Endodermal cell (in vitro differentiated cells): ENCODE measurements at regions not wholly inside any gene's neighbourhood (a gene's known extent, or its start where the extent isn't known, plus 50 kb on each side); places are given as distances from the start of the nearest gene placed in this dataset.

ENCODE experiments used
- DNase-seq: peaks from one replicate; pipeline ENCODE4 v3.0.0-alpha.2; 2017
- H3K27ac ChIP-seq: 2 replicates; pipeline ENCODE4 v1.5.1; 2013; ENCODE audit warnings: mild to moderate bottlenecking, low read depth, low read length, moderate library complexity
- H3K27me3 ChIP-seq: 2 replicates; pipeline ENCODE4 v1.6.1; 2013; ENCODE audit warnings: mild to moderate bottlenecking, low read length, moderate library complexity; ENCODE audit not compliant: insufficient read depth, control insufficient read depth, poor library complexity, severe bottlenecking
- H3K36me3 ChIP-seq: 2 replicates; pipeline ENCODE4 v1.7.0; 2013; ENCODE audit warnings: mild to moderate bottlenecking, low read length, moderate library complexity; ENCODE audit not compliant: control insufficient read depth, insufficient read depth
- H3K4me1 ChIP-seq: one replicate; pipeline ENCODE4 v1.7.0; 2013; ENCODE audit warnings: low read length; ENCODE audit not compliant: control insufficient read depth, insufficient read depth
- H3K4me3 ChIP-seq: 2 replicates; pipeline ENCODE4 v1.5.1; 2013; ENCODE audit warnings: mild to moderate bottlenecking, low read length, moderate library complexity
- H3K9ac ChIP-seq: 2 replicates; pipeline ENCODE4 v1.6.1; 2013; ENCODE audit warnings: mild to moderate bottlenecking, low read length, moderate library complexity; ENCODE audit not compliant: poor library complexity, severe bottlenecking; ENCODE audit errors: extremely low read depth
- H3K9me3 ChIP-seq: 2 replicates; pipeline ENCODE4 v1.6.1; 2013; ENCODE audit warnings: mild to moderate bottlenecking, low read length, moderate library complexity; ENCODE audit not compliant: control insufficient read depth
- H3K27ac Mint-ChIP-seq: 2 replicates; pipeline ENCODE4 v1.8.0; 2020; ENCODE audit warnings: mixed read lengths
- H3K27me3 Mint-ChIP-seq: 2 replicates; pipeline ENCODE4 v1.8.0; 2021; ENCODE audit warnings: mild to moderate bottlenecking, mixed read lengths; ENCODE audit not compliant: insufficient read depth
- H3K36me3 Mint-ChIP-seq: 2 replicates; pipeline ENCODE4 v1.8.0; 2020; ENCODE audit warnings: low read depth, mixed read lengths
- H3K4me1 Mint-ChIP-seq: 2 replicates; pipeline ENCODE4 v1.8.0; 2020; ENCODE audit warnings: mixed read lengths
- H3K4me3 Mint-ChIP-seq: 2 replicates; pipeline ENCODE4 v1.8.0; 2020; ENCODE audit warnings: mild to moderate bottlenecking, moderate library complexity, mixed read lengths
- H3K9me3 Mint-ChIP-seq: 2 replicates; pipeline ENCODE4 v1.8.0; 2020; ENCODE audit warnings: mild to moderate bottlenecking, mixed read lengths
- WGBS, 2 experiments: methylation state at CpG; one replicate each; pipeline versions ENCODE4 v1.1.5 to v1.1.7; 2013; ENCODE audit warnings: missing lambda C conversion rate in 2 of 2, mixed read lengths in 1 of 2; ENCODE audit not compliant: insufficient coverage in 1 of 2, insufficient read length in 1 of 2; 5-methylcytosine and 5-hydroxymethylcytosine counted together
- TF ChIP-seq, protein P1 (sequence below): fragments of 200-600 bp; sonication (generic); conservative IDR thresholded peaks from 2 replicates; pipeline ENCODE4 v1.5.0; 2021; ENCODE audit warnings: antibody characterized with exemption, mild to moderate bottlenecking

DNA sequence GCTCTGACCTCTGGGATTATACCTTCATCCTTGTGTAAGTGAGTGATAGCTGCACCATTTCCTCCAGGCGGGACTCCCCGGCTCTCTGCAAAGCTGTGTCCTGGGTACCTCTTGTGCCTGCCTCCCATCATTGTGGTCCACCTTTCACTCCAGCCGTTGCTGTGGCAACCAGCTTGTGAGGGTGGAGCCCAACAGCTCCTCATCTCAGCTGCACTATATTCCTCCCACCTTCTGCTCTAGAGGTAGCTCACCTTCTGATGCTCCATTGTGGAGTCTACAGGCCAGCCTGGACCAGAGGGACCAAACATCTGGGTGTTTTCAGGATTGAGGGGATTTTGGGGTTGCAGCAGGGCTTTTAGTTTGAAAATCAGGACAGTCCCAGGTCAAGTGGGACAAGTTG, 708.2 kb downstream of the UQCRFS1 start:
- H3K4me3 Mint-ChIP-seq = no peak overlapping the region
- Histone ChIP-seq H3K4me1 (peaks cover 4% of the 10 kb centered on the region), H3K27me3 (no peaks in the 10 kb centered on the region), H3K36me3 (no peaks in the 10 kb centered on the region), H3K4me3 (no peak overlapping the region), H3K9ac (no peak overlapping the region), H3K27ac (no peak overlapping the region), H3K9me3 (no peaks in the 10 kb centered on the region)
- no peak for DNase-seq
- no peaks in the 10 kb centered on the region for H3K27me3 Mint-ChIP-seq
- TF ChIP-seq, protein P1, sequence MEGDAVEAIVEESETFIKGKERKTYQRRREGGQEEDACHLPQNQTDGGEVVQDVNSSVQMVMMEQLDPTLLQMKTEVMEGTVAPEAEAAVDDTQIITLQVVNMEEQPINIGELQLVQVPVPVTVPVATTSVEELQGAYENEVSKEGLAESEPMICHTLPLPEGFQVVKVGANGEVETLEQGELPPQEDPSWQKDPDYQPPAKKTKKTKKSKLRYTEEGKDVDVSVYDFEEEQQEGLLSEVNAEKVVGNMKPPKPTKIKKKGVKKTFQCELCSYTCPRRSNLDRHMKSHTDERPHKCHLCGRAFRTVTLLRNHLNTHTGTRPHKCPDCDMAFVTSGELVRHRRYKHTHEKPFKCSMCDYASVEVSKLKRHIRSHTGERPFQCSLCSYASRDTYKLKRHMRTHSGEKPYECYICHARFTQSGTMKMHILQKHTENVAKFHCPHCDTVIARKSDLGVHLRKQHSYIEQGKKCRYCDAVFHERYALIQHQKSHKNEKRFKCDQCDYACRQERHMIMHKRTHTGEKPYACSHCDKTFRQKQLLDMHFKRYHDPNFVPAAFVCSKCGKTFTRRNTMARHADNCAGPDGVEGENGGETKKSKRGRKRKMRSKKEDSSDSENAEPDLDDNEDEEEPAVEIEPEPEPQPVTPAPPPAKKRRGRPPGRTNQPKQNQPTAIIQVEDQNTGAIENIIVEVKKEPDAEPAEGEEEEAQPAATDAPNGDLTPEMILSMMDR = no peak
- 90% methylated on average over 3 of the region's 3 CpGs; no CpG with 5 or more reads in 1 of the 2 experiments for WGBS, 2 experiments
- H3K4me1 Mint-ChIP-seq = peaks cover 17% of the 10 kb centered on the region
- H3K27ac Mint-ChIP-seq = no peak overlapping the region
- no peaks in the 10 kb centered on the region for H3K9me3 Mint-ChIP-seq
- H3K36me3 Mint-ChIP-seq = no peaks in the 10 kb centered on the region

DNA sequence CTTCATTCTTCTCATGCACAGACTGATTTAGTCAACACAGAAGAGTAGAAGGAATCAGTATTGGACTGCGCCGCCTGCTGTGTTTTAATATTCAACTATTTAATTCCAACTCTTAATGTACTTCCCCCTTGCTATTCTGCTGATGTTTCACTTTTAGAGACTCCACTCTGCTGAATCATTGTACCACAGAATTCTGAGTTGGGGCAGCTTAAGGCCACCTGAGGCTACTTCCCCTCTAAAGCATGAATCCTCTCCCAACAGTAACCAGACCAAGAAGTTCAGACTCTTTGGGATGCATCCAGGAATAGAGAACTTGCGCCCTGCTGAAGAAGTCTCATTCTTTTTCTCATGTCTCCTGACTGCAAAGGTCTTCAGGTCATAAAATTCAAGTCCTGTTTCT, 708.8 kb downstream of the UQCRFS1 start:
- Mint-ChIP-seq H3K9me3 (no peaks in the 10 kb centered on the region), H3K36me3 (no peaks in the 10 kb centered on the region), H3K4me3 (no peak overlapping the region), H3K27ac (no peak overlapping the region), H3K4me1 (peaks cover 16% of the 10 kb centered on the region), H3K27me3 (no peaks in the 10 kb centered on the region)
- no peaks in the 10 kb centered on the region for H3K36me3 ChIP-seq
- no peaks in the 10 kb centered on the region for H3K9me3 ChIP-seq
- DNase-seq = no peak
- no peaks in the 10 kb centered on the region for H3K27me3 ChIP-seq
- no peak overlapping the region for H3K9ac ChIP-seq
- TF ChIP-seq, protein P1 = no peak
- no peak overlapping the region for H3K4me3 ChIP-seq
- WGBS, 2 experiments = 76 to 80% methylated on average over 2 to 3 of the region's 3 CpGs
- peaks cover 4% of the 10 kb centered on the region for H3K4me1 ChIP-seq
- H3K27ac ChIP-seq = no peak overlapping the region

DNA sequence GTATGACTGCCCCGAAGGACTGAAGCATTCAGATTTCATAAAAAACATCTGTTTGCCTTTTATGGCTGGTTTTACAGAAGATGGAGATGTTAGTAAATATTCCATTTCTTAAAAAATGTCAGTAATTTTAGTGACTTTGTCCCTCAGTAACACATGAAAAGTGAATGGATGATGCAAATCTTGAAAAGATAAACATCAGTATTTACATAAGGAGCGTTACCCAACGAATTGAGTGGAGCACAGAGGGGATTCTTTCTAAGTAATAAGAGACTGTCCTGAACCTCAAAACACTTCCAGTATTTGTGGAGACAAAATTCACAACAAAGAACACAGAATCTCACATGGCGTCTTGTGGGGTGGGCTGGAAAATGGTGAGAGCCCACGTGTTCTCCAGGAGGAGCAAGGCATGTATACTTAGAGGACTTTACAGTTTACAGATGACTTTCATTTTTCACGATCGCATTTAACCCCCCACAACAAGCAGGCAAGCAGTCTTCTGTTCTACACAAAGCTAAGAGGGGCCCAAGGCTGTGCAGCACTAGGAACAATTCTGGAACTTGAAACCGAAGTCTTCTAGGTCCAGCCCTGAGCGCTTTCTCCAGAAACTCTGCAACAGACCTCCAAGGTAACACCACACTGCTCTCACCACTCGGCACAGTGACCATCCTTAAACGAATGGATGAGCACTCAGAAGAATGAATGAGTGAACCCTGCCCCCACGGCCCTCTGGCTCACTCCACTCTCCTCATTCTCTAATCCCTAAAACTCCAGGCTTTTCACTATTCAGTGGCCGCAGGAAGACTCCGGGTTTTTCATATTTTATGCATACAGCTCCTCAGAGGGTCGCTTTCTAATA, 709.8 kb downstream of the UQCRFS1 start:
- H3K4me3 Mint-ChIP-seq = no peak overlapping the region
- H3K4me1 Mint-ChIP-seq = peaks cover 12% of the 10 kb centered on the region
- DNase-seq = no peak
- no peak overlapping the region for H3K27ac Mint-ChIP-seq
- H3K27me3 Mint-ChIP-seq = no peaks in the 10 kb centered on the region
- no peaks in the 10 kb centered on the region for H3K27me3 ChIP-seq
- H3K9me3 ChIP-seq = no peaks in the 10 kb centered on the region
- H3K9me3 Mint-ChIP-seq = no peaks in the 10 kb centered on the region
- no peaks in the 10 kb centered on the region for H3K36me3 ChIP-seq
- H3K4me1 ChIP-seq = peaks cover 4% of the 10 kb centered on the region
- H3K9ac ChIP-seq = no peak overlapping the region
- TF ChIP-seq, protein P1 = no peak
- H3K36me3 Mint-ChIP-seq = no peaks in the 10 kb centered on the region
- 72 to 81% methylated on average over 9 to 15 of the region's 15 CpGs for WGBS, 2 experiments
- H3K27ac ChIP-seq = no peak overlapping the region
- no peak overlapping the region for H3K4me3 ChIP-seq
